22Rv1 (cell line): ENCODE measurements at regions not wholly inside any gene's neighbourhood (a gene's known extent, or its start where the extent isn't known, plus 50 kb on each side); places are given as distances from the start of the nearest gene placed in this dataset.

Source experiments
- CTCF ChIP-seq: fragments of 450-650 bp; IDR thresholded peaks from 2 replicates; pipeline ENCODE4 v1.5.1; 2017; ENCODE audit warnings: mild to moderate bottlenecking
- ZFX ChIP-seq: fragments of 450-650 bp; IDR thresholded peaks from 2 replicates; pipeline ENCODE4 v1.6.1; 2017; ENCODE audit warnings: antibody characterized with exemption, borderline replicate concordance

- TF ChIP-seq CTCF = no peak
- no peak for TF ChIP-seq ZFX
Observed at GRCh38 chr6:44659726-44660125, 272.2 kb downstream of the CDC5L start.
